ENCODE measurements at regions not wholly inside any gene's neighbourhood (a gene's known extent, or its start where the extent isn't known, plus 50 kb on each side); places are given as distances from the start of the nearest gene placed in this dataset.

DNA sequence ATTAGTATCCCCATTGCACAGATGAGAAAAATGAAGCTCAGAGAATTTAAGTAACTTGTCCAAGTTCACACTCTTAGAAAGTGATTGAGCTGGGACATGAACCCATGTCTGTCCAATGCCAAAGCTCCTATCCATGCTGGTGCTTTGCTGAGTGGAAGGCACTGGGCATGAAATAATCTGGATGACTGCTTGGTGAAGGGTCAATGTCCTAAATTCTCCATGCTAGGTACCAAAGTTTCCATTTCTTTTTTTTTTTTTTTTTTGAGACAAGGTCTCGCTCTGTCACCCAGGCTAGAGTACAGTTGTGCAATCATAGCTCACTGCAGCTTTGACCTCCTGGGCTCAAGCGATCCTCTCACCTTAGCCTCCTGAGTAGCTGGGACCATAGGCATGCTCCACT lies 153.6 kb upstream of the ERCC4 start:
- no peak for DNase-seq (ENCODE audit: low spot score)
- no peak overlapping the region for H3K27ac Mint-ChIP-seq (ENCODE audit: unreplicated experiment)
- H3K36me3 Mint-ChIP-seq (ENCODE audit: low read depth), result no peaks in the 10 kb centered on the region
- TF ChIP-seq, protein P1, sequence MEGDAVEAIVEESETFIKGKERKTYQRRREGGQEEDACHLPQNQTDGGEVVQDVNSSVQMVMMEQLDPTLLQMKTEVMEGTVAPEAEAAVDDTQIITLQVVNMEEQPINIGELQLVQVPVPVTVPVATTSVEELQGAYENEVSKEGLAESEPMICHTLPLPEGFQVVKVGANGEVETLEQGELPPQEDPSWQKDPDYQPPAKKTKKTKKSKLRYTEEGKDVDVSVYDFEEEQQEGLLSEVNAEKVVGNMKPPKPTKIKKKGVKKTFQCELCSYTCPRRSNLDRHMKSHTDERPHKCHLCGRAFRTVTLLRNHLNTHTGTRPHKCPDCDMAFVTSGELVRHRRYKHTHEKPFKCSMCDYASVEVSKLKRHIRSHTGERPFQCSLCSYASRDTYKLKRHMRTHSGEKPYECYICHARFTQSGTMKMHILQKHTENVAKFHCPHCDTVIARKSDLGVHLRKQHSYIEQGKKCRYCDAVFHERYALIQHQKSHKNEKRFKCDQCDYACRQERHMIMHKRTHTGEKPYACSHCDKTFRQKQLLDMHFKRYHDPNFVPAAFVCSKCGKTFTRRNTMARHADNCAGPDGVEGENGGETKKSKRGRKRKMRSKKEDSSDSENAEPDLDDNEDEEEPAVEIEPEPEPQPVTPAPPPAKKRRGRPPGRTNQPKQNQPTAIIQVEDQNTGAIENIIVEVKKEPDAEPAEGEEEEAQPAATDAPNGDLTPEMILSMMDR (IDR thresholded peaks at IDR 0.05), result no peak
- H3K4me3 Mint-ChIP-seq (ENCODE audit: unreplicated experiment), result no peak overlapping the region
- peaks cover 5% of the 10 kb centered on the region for H3K27me3 Mint-ChIP-seq (ENCODE audit: low read depth)
- H3K4me1 Mint-ChIP-seq (ENCODE audit: low read depth), result no peaks in the 10 kb centered on the region
- H3K9me3 Mint-ChIP-seq (ENCODE audit: low read depth), result no peaks in the 10 kb centered on the region

DNA sequence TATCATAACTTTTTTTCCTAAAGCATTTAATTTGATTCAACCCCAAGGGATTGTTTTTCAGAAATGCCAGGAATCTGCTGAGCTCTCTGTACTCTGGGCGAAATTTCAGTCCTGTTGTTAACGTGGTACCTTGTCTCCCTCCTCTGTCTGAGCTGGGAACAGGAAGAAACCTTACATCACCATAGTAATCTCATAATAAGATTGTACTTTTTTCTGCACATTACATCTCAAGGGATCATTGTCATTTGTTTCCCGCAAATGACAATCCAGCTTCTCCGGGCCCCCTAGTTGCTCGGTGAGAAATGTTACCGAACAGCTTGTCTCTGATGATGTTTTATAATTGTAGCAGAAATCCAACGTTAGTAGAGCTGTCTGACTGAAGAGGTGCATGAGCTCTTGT lies 152.7 kb upstream of the ERCC4 start:
- peaks cover 5% of the 10 kb centered on the region for H3K27me3 Mint-ChIP-seq (ENCODE audit: low read depth)

DNA sequence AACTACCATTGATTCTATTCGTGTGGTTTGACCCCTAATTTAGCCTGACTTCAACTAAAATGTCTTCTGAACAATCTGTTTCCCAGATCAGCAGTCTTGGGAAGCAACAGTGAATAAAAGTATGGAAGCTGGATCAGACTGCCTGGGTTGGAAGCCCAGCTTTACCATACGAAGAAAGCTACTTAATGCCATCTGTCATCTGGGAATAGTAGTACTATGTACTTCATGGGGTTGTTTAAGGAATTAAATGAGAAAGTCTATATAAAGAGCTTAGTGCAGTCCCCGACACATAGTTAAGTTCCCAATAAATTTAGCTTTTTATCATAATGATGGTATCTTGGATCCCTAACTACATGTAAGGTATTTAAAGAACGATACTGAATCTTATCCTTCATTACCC lies 151.5 kb upstream of the ERCC4 start:
- no peak overlapping the region for H3K27ac Mint-ChIP-seq (ENCODE audit: unreplicated experiment)
- DNase-seq (ENCODE audit: low spot score), result no peak
- no peaks in the 10 kb centered on the region for H3K9me3 Mint-ChIP-seq (ENCODE audit: low read depth)
- no peaks in the 10 kb centered on the region for H3K36me3 Mint-ChIP-seq (ENCODE audit: low read depth)
- no peaks in the 10 kb centered on the region for H3K4me1 Mint-ChIP-seq (ENCODE audit: low read depth)
- H3K4me3 Mint-ChIP-seq (ENCODE audit: unreplicated experiment), result no peak overlapping the region
- TF ChIP-seq, protein P1 (IDR thresholded peaks at IDR 0.05), result no peak
- peaks cover 5% of the 10 kb centered on the region for H3K27me3 Mint-ChIP-seq (ENCODE audit: low read depth)

More for the DNA sequence above, 152.7 kb upstream of the ERCC4 start:
- DNase-seq (ENCODE audit: low spot score), result no peak
- no peak overlapping the region for H3K27ac Mint-ChIP-seq (ENCODE audit: unreplicated experiment)
- H3K4me3 Mint-ChIP-seq (ENCODE audit: unreplicated experiment), result no peak overlapping the region
- TF ChIP-seq, protein P1 (IDR thresholded peaks at IDR 0.05), result peak; percentile 36
- no peaks in the 10 kb centered on the region for H3K36me3 Mint-ChIP-seq (ENCODE audit: low read depth)
- H3K9me3 Mint-ChIP-seq (ENCODE audit: low read depth), result no peaks in the 10 kb centered on the region
- H3K4me1 Mint-ChIP-seq (ENCODE audit: low read depth), result no peaks in the 10 kb centered on the region

DNA sequence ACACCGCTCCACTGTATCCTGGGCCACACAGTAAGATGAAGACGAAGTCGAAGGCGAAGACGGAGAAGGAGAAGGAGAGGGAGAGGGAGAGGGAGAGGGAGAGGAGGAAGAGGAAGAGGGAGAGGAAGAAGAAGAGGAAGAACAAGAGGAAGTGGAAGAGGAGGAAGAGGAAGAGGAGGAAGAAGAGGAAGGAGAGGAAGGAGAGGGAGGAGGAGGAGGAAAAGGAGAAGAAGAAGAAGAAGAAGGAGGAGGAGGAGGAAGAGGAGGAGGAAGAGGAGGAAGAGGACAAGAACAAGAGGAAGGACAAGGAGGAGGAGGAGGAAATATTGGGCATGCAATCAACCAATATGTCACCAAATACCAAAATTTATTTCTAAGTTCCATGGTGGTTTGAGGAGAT lies 149.5 kb upstream of the ERCC4 start:
- Mint-ChIP-seq H3K27me3 (ENCODE audit: low read depth) (peaks cover 5% of the 10 kb centered on the region), H3K4me3 (ENCODE audit: unreplicated experiment) (no peak overlapping the region), H3K36me3 (ENCODE audit: low read depth) (no peaks in the 10 kb centered on the region), H3K4me1 (ENCODE audit: low read depth) (no peaks in the 10 kb centered on the region), H3K9me3 (ENCODE audit: low read depth) (peaks cover 2% of the 10 kb centered on the region), H3K27ac (ENCODE audit: unreplicated experiment) (no peak overlapping the region)
- TF ChIP-seq, protein P1 (IDR thresholded peaks at IDR 0.05), result no peak
- DNase-seq (ENCODE audit: low spot score), result no peak

DNA sequence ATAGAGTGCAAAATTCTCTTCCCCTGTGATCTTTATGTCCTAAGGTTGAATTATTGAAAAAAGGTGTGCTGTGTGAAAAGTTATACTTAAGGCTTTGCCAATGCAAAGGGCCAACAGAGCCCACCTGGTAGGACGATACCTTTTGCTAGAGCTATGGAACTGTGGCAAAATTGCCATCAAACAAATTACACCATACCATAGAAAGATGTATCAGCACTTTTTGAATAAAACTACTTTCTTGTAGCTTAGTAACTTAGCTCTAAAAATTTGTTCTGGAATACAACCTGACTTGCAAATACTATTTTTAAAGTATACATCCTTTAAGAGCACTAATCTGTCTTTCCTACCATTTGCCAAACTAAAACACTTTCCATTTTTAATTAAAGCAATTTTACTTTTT lies 147.2 kb upstream of the ERCC4 start:
- Mint-ChIP-seq H3K9me3 (ENCODE audit: low read depth) (peaks cover 8% of the 10 kb centered on the region), H3K4me3 (ENCODE audit: unreplicated experiment) (no peak overlapping the region), H3K4me1 (ENCODE audit: low read depth) (no peaks in the 10 kb centered on the region), H3K27me3 (ENCODE audit: low read depth) (peaks cover 6% of the 10 kb centered on the region), H3K27ac (ENCODE audit: unreplicated experiment) (no peak overlapping the region), H3K36me3 (ENCODE audit: low read depth) (no peaks in the 10 kb centered on the region)
- TF ChIP-seq, protein P1 (IDR thresholded peaks at IDR 0.05), result no peak
- no peak for DNase-seq (ENCODE audit: low spot score)
